K562 (cell line): ENCODE measurements at regions not wholly inside any gene's neighbourhood (a gene's known extent, or its start where the extent isn't known, plus 50 kb on each side); places are given as distances from the start of the nearest gene placed in this dataset.

Source experiments
- ATAC-seq: fragments of 200-7000 bp; cut with Tn5 transposase; 3 replicates; pipeline ENCODE4 v1.9.1; 2020; ENCODE audit warnings: moderate library complexity
- BruUV-seq: library from RNA; stranded (reverse); fragments of 400-500 nt; replicated peaks from 2 replicates; lab custom pipeline; 2021; lab: Mats Ljungman, UMichigan
- CTCF ChIA-PET: fragments of 300-600 bp; formaldehyde crosslinking; extraction: SDS; loops from one replicate; lab custom pipeline; 2021; ENCODE audit warnings: low intra/inter-chr PET ratio; lab: Yijun Ruan, JAX
- POLR2A ChIA-PET: fragments of 300-600, 350-650 bp; sonication (Branson Sonifier 250); formaldehyde crosslinking; extraction: SDS; loops from one replicate; lab custom pipeline; 2021; ENCODE audit warnings: antibody characterized with exemption, inconsistent platforms; lab: Yijun Ruan, JAX
- DNase-seq, 4 experiments: peaks; one replicate each; pipeline versions ENCODE4 v3.0.0 to v3.0.0-alpha.2; 2011 to 2018; ENCODE audit warnings: low spot score in 3 of 4, mixed read lengths in 3 of 4; ENCODE audit errors: extremely low read depth in 1 of 4
- FAIRE-seq: peaks from 2 replicates; lab custom pipeline; 2011; peaks lifted over from hg19 to GRCh38; lab: Jason Lieb, UNC
- H2AFZ ChIP-seq: 2 replicates; pipeline ENCODE4 v1.6.0; 2011; ENCODE audit warnings: low read depth, low read length, control low read depth, inconsistent platforms
- H3K27ac ChIP-seq: fragments of 200-600 bp; 3 replicates; pipeline ENCODE4 v1.8.0; 2011; ENCODE audit warnings: low read depth, mild to moderate bottlenecking, control low read depth, inconsistent platforms, low read length, moderate library complexity, mixed read lengths; ENCODE audit errors: extremely low read depth
- H3K27me3 ChIP-seq, 2 experiments: fragments of 300-600 bp in 1 of 2; 2 replicates in 1 of 2; 3 replicates in 1 of 2; pipeline versions ENCODE4 v1.6.0 to v1.8.0; 2011; ENCODE audit warnings: inconsistent platforms in 2 of 2, low read length in 2 of 2, mild to moderate bottlenecking in 1 of 2, mixed read lengths in 1 of 2, moderate library complexity in 1 of 2; ENCODE audit not compliant: control insufficient read depth in 2 of 2, insufficient read depth in 2 of 2
- H3K36me3 ChIP-seq: fragments of 300-600 bp; 3 replicates; pipeline ENCODE4 v1.8.0; 2011; ENCODE audit warnings: mild to moderate bottlenecking, low read length, inconsistent platforms; ENCODE audit not compliant: control insufficient read depth, insufficient read depth
- H3K4me1 ChIP-seq, 2 experiments: fragments of 200-600 bp in 1 of 2; replicated peaks in 1 of 2; 2 replicates in 1 of 2; 3 replicates in 1 of 2; pipeline versions ENCODE4 v1.5.1 to v1.8.0; 2011; ENCODE audit warnings: inconsistent platforms in 2 of 2, low read length in 2 of 2, mild to moderate bottlenecking in 1 of 2, mixed read lengths in 1 of 2, moderate library complexity in 1 of 2; ENCODE audit not compliant: control insufficient read depth in 2 of 2, insufficient read depth in 2 of 2
- H3K4me2 ChIP-seq: 2 replicates; pipeline ENCODE4 v1.6.1; 2011; ENCODE audit warnings: low read length, control low read depth, inconsistent platforms, mixed read lengths; ENCODE audit not compliant: insufficient read depth
- H3K4me3 ChIP-seq: fragments of 200-600 bp; sonication (generic), shearing (Covaris generic); 2 replicates; pipeline ENCODE4 v1.5.1; 2016; ENCODE audit warnings: control low read depth, inconsistent platforms
- H3K79me2 ChIP-seq: fragments of 200-600 bp; 3 replicates; pipeline ENCODE4 v1.8.0; 2011; ENCODE audit warnings: low read length, inconsistent platforms; ENCODE audit not compliant: control insufficient read depth, insufficient read depth
- H3K9ac ChIP-seq, 2 experiments: 2 replicates each; pipeline versions ENCODE4 v1.6.0 to v1.6.1; 2011; ENCODE audit warnings: low read depth in 2 of 2, low read length in 2 of 2, control low read depth in 1 of 2, inconsistent platforms in 1 of 2, mild to moderate bottlenecking in 1 of 2, mixed read lengths in 1 of 2; ENCODE audit not compliant: insufficient read depth in 1 of 2
- H3K9me1 ChIP-seq: one replicate; pipeline ENCODE4 v1.6.0; 2011; ENCODE audit warnings: inconsistent platforms, mild to moderate bottlenecking, low read length, moderate library complexity; ENCODE audit not compliant: control insufficient read depth, insufficient read depth
- H3K9me3 ChIP-seq: replicated peaks from 2 replicates; pipeline ENCODE4 v1.5.1; 2011; ENCODE audit warnings: low read depth, low read length, inconsistent platforms; ENCODE audit not compliant: control insufficient read depth, insufficient read depth
- H4K20me1 ChIP-seq: replicated peaks from 2 replicates; pipeline ENCODE4 v1.6.1; 2011; ENCODE audit warnings: low read length, inconsistent platforms, mixed read lengths; ENCODE audit not compliant: control insufficient read depth, insufficient read depth
- ELF1 ChIP-seq: fragments of 200-800 bp; sonication (Bioruptor generic); IDR thresholded peaks from 2 replicates; pipeline ENCODE4 v1.6.1; 2016; ENCODE audit warnings: missing genetic modification characterization, missing compliant biosample characterization
- ILF3 ChIP-seq: fragments of 450-650 bp; IDR thresholded peaks from 2 replicates; pipeline ENCODE4 v1.6.1; 2018; ENCODE audit warnings: antibody characterized with exemption, mild to moderate bottlenecking, moderate library complexity, borderline replicate concordance
- JUN ChIP-seq, 2 experiments: sonication (generic) in 1 of 2; formaldehyde crosslinking in 1 of 2; IDR thresholded peaks; 2 replicates each; pipeline versions ENCODE4 v1.6.1 to v1.8.0; 2012 to 2022; ENCODE audit warnings: borderline replicate concordance in 2 of 2, mild to moderate bottlenecking in 2 of 2, improper control_type of control experiment in 1 of 2, low read depth in 1 of 2, low read length in 1 of 2, missing genetic modification reagents in 1 of 2
- MAFF ChIP-seq: IDR thresholded peaks from 2 replicates; pipeline ENCODE4 v1.6.1; 2012; ENCODE audit warnings: low read length, improper control_type of control experiment
- MAFG ChIP-seq: fragments of 450-650 bp; conservative IDR thresholded peaks from 2 replicates; pipeline ENCODE4 v1.6.1; 2016; ENCODE audit warnings: missing genetic modification characterization, missing compliant biosample characterization
- MAFK ChIP-seq: IDR thresholded peaks from 2 replicates; pipeline ENCODE4 v1.6.1; 2011; ENCODE audit warnings: low read length, improper control_type of control experiment
- NBN ChIP-seq: fragments of 450-650 bp; IDR thresholded peaks from 2 replicates; pipeline ENCODE4 v1.6.1; 2016; ENCODE audit warnings: low read depth, mild to moderate bottlenecking
- TAF9B ChIP-seq: fragments of 450-650 bp; IDR thresholded peaks from 2 replicates; pipeline ENCODE4 v1.6.1; 2018; ENCODE audit warnings: mild to moderate bottlenecking; ENCODE audit not compliant: partially characterized antibody
- TEAD1 ChIP-seq, 2 experiments: fragments of 450-650 bp in 1 of 2; sonication (generic) in 1 of 2; formaldehyde crosslinking; IDR thresholded peaks; 2 replicates each; pipeline versions ENCODE4 v1.4.0 to v1.8.0; 2020 to 2022; ENCODE audit warnings: mild to moderate bottlenecking in 2 of 2, missing genetic modification reagents in 1 of 2
- ZFPM2 ChIP-seq: fragments of 250-450 bp; sonication (Bioruptor Pico); IDR thresholded peaks from 2 replicates; pipeline ENCODE4 v1.5.1; 2022; ENCODE audit warnings: mild to moderate bottlenecking
- ZNF316 ChIP-seq: fragments of 450-650 bp; IDR thresholded peaks from 2 replicates; pipeline ENCODE4 v1.6.1; 2016
- ZNF583 ChIP-seq: fragments of 250-450 bp; sonication (Bioruptor Pico); IDR thresholded peaks from 2 replicates; pipeline ENCODE4 v1.4.0; 2020
- WGBS: fragments of 100-300 bp; shearing (Covaris generic); methylation state at CpG from one replicate; pipeline ENCODE4 v1.1.6; 2016; ENCODE audit warnings: low coverage, mixed read lengths; ENCODE audit not compliant: insufficient coverage; ENCODE audit errors: missing lambda C conversion rate; 5-methylcytosine and 5-hydroxymethylcytosine counted together
- in situ Hi-C: fragments of 300-500 bp; cut with MboI; formaldehyde crosslinking; loops from 4 replicates; pipeline ENCODE4 v1.15.0; 2018; ENCODE audit warnings: inconsistent platforms, mixed read lengths
- intact Hi-C: fragments of 100-400 bp; cut with micrococcal nuclease; formaldehyde crosslinking; loops from 2 replicates; pipeline ENCODE4 v1.14.2; 2022

DNA sequence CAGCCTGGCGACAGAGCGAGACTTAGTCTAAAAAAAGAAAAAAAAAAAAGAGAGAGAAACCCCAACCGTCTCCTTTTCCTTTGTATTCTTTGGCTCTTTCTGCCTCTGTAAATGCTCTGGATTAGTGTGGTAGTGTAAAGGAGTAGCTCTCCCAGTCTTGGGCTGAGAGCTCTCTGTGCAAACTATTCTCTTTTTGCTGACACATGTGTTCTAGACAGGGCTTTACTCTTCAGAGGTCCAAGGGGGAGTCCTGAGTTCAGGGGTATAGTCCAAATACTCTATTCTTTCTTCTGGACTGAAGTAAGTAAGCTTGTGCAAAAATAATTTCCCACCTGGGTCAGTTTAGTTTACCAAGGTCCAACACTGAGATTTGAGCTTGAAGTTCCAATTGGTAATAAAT, 183.8 kb upstream of the KCNK2 start:
- CTCF ChIA-PET, result no interaction called here
- in situ Hi-C loops, result no loop called here
- H3K4me2 ChIP-seq, result no peak overlapping the region

DNA sequence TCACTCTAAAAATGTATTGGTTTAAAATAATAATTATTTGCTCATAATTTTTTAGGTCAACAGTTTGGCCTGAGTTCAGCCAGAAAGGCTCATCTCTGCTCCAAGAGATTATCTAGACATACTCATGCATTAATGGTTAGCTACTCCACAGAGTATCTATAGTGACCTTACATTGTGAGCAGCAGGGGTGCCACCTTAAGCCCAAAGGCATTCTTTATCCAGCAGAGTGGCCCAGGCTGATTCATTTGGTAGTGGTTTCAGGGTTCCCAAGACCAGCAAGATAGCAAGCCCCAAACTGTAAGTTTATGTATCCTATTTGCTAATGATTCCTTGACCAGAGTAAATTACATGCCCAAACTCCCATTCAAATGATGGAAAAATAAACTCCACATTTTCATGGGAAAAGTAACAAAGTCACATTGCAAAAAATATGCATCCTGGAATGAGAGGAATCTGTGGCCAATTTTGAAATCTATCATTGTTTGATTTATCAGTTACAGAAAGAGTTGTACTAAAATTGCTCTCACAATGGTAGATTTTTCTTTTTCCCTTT, 182.6 kb upstream of the KCNK2 start:
- CTCF ChIA-PET, result no interaction called here

More for the DNA sequence above, 183.8 kb upstream of the KCNK2 start:
- no peak overlapping the region for H3K4me3 ChIP-seq
- no peak for FAIRE-seq
- no peak overlapping the region for H3K27ac ChIP-seq
- no peaks in the 10 kb centered on the region for H3K36me3 ChIP-seq
- no peaks in the 10 kb centered on the region for H3K4me1 ChIP-seq
- H4K20me1 ChIP-seq, result no peaks in the 10 kb centered on the region
- POLR2A ChIA-PET, result no interaction called here
- TF ChIP-seq MAFG (tag) (peak; percentile 33; the same call in 1 of the 2 replicates), MAFK (0 out of 2 replicates have a peak, but pooled peaks have one; percentile 26), JUN (IDR thresholded peaks at IDR 0.05; ENCODE audit: borderline replicate concordance, low read depth, low read length) (no peak), JUN (CRISPR knock-in tag; IDR thresholded peaks at IDR 0.05; ENCODE audit: borderline replicate concordance) (no peak), ILF3 (no peak), ZNF583 (CRISPR knock-in tag) (no peak), MAFF (peak; percentile 40), TEAD1 (CRISPR knock-in tag; IDR thresholded peaks at IDR 0.05) (no peak), ZNF316 (peak; percentile 37; the same call in 1 of the 2 replicates), NBN (no peak)
- 0% methylated on average over 1 of the region's 3 CpGs for WGBS
- no peaks in the 10 kb centered on the region for H3K9me1 ChIP-seq
- no peaks in the 10 kb centered on the region for H3K9me3 ChIP-seq
- no TSS peak for BruUV-seq
- intact Hi-C loops, result no loop called here
- H3K9ac ChIP-seq, result no peak overlapping the region
- no peaks in the 10 kb centered on the region for H3K27me3 ChIP-seq
- no peak overlapping the region for H2AFZ ChIP-seq
- no peak for DNase-seq
- ATAC-seq, result no peak
- H3K79me2 ChIP-seq, result no peaks in the 10 kb centered on the region

More for the DNA sequence above, 182.6 kb upstream of the KCNK2 start:
- H3K9me3 ChIP-seq, result no peaks in the 10 kb centered on the region
- H3K9ac ChIP-seq, result no peak overlapping the region
- no TSS peak for BruUV-seq
- no peak for FAIRE-seq
- H3K9me1 ChIP-seq, result no peaks in the 10 kb centered on the region
- no peak overlapping the region for H3K4me2 ChIP-seq
- H2AFZ ChIP-seq, result no peak overlapping the region
- TF ChIP-seq ELF1 (tag), result no peak
- no peak for TF ChIP-seq TAF9B
- no peak for TF ChIP-seq ZFPM2
- in situ Hi-C loops, result no loop called here
- H3K79me2 ChIP-seq, result no peaks in the 10 kb centered on the region
- intact Hi-C loops, result no loop called here
- no peaks in the 10 kb centered on the region for H3K4me1 ChIP-seq
- ATAC-seq, result no peak
- H3K36me3 ChIP-seq, result no peaks in the 10 kb centered on the region
- no peaks in the 10 kb centered on the region for H4K20me1 ChIP-seq
- no peak overlapping the region for H3K4me3 ChIP-seq
- POLR2A ChIA-PET, result no interaction called here
- no peaks in the 10 kb centered on the region for H3K27me3 ChIP-seq
- no peak for DNase-seq
- H3K27ac ChIP-seq, result no peak overlapping the region
